ENCODE measurements at regions not wholly inside any gene's neighbourhood (a gene's known extent, or its start where the extent isn't known, plus 50 kb on each side); places are given as distances from the start of the nearest gene placed in this dataset.

DNA sequence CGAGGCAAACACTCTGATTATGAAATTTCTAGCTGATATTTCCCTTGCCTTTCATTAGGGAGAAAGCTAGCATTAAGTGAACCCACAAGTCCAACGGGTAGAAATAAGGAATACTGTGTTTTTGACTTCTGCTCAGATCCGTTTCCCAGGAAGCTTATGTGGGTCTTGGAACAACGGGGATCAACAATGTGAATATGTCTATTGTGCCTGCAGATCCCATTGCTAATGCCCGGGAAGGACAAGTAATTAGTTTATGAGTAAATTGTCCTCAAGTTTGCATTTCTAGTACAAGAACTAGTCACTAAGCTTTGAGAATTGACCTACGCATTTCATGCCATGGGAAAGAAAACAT is 236.4 kb downstream of the UACA start:
- no peak overlapping the region for H3K4me3 ChIP-seq (ENCODE audit: low read depth, low read length)
- no peak for TF ChIP-seq CTCF (IDR thresholded peaks at IDR 0.05; ENCODE audit: control insufficient read depth, extremely low read depth, insufficient read depth)
- DNase-seq (ENCODE audit: low read depth): no peak

DNA sequence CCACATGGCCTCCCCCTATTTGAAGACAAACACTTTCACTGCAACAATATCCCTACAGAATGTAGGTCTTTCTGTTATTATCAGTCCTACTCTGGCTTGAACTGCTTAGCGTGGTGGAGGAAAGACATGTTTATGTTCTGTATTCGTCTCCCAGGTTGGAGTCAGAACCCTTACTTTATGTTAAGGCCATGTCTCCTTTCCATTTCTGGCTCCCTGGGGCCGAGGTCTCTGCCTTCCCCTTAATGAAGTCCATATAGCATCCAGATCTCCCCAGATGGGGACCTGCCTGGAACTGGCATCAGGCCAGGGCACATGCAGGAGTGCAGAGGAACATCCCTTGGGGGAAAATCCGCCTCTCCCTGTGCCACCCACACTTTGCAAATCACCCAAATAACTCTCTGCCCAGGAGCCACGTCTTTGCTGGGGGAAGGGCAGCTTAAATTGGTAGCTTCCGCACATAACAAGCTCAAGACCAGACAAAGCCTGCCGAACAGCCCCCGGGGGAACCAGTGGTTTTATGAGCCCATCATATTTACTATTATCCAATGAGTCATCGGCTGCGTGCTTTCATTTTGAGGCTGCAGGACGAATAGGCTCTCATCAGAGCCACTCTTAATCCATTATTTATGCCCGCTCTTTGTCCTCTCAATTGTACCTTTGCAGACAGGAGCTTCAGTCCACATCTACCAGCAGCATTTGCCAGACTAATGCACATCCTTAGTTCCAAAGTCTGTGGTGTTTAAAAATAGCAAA is 237.0 kb downstream of the UACA start:
- DNase-seq (ENCODE audit: low read depth): no peak
- H3K4me3 ChIP-seq (ENCODE audit: low read depth, low read length): no peak overlapping the region
- no peak for TF ChIP-seq CTCF (IDR thresholded peaks at IDR 0.05; ENCODE audit: control insufficient read depth, extremely low read depth, insufficient read depth)

- DNase-seq (ENCODE audit: low read depth): no peak
- no peak overlapping the region for H3K4me3 ChIP-seq (ENCODE audit: low read depth, low read length)
- TF ChIP-seq CTCF (IDR thresholded peaks at IDR 0.05; ENCODE audit: control insufficient read depth, extremely low read depth, insufficient read depth): no peak
Measured at GRCh38 chr15:70525551-70525950, 237.8 kb downstream of the UACA start.

GRCh38 chr15:70524470-70524869 is 238.9 kb downstream of the UACA start:
- no peak for DNase-seq (ENCODE audit: low read depth)
- H3K4me3 ChIP-seq (ENCODE audit: low read depth, low read length): no peak overlapping the region
- no peak for TF ChIP-seq CTCF (IDR thresholded peaks at IDR 0.05; ENCODE audit: control insufficient read depth, extremely low read depth, insufficient read depth)

- TF ChIP-seq CTCF (IDR thresholded peaks at IDR 0.05; ENCODE audit: control insufficient read depth, extremely low read depth, insufficient read depth): no peak
- H3K4me3 ChIP-seq (ENCODE audit: low read depth, low read length): no peak overlapping the region
- DNase-seq (ENCODE audit: low read depth): no peak
Measured at GRCh38 chr15:70523616-70524015, 239.7 kb downstream of the UACA start.

DNA sequence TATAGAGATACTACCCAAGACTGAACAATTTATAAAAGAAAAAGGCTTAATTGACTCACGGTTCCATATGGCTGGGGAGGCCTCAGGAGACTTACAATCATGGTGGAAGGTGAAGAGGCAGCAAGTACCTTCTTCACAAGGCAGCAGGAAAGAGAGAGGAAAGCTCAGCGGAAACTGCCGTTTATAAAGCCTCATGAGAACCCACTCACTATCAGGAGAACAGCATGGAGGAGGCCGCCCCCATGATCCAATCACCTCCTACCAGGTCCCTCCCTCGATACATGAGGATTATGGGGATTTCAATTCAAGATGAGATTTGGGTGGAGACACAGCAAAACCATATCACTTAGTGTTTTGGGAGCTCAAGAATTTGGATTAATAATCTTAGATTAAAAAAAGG is 240.2 kb downstream of the UACA start:
- DNase-seq (ENCODE audit: low read depth): no peak
- TF ChIP-seq CTCF (IDR thresholded peaks at IDR 0.05; ENCODE audit: control insufficient read depth, extremely low read depth, insufficient read depth): no peak
- H3K4me3 ChIP-seq (ENCODE audit: low read depth, low read length): no peak overlapping the region

GRCh38 chr15:70522323-70522966 is 240.9 kb downstream of the UACA start:
- no peak for DNase-seq (ENCODE audit: low read depth)
- no peak overlapping the region for H3K4me3 ChIP-seq (ENCODE audit: low read depth, low read length)
- TF ChIP-seq CTCF (IDR thresholded peaks at IDR 0.05; ENCODE audit: control insufficient read depth, extremely low read depth, insufficient read depth): no peak
